SK-N-SH (cell line): ENCODE measurements at regions not wholly inside any gene's neighbourhood (a gene's known extent, or its start where the extent isn't known, plus 50 kb on each side); places are given as distances from the start of the nearest gene placed in this dataset.

ENCODE experiments used
- CTCF ChIA-PET: fragments of 300-600, 350-600 bp; formaldehyde crosslinking; extraction: SDS; loops from one replicate; lab custom pipeline; 2021; lab: Yijun Ruan, JAX
- POLR2A ChIA-PET: fragments of 350-600 bp; sonication (Branson Sonifier 250); formaldehyde crosslinking; extraction: SDS; loops from one replicate; lab custom pipeline; 2020; ENCODE audit warnings: antibody characterized with exemption, inconsistent platforms; lab: Yijun Ruan, JAX
- DNase-seq: peaks from one replicate; pipeline ENCODE4 v3.0.0; 2012
- H2AFZ ChIP-seq: fragments of 200-600 bp; sonication (generic); 2 replicates; pipeline ENCODE4 v1.8.1; 2016; ENCODE audit warnings: antibody characterized with exemption, mild to moderate bottlenecking, low read depth
- H3F3A ChIP-seq: fragments of 200-600 bp; sonication (generic); replicated peaks from 2 replicates; pipeline ENCODE3; 2016; ENCODE audit warnings: antibody characterized with exemption, mild to moderate bottlenecking; ENCODE audit not compliant: insufficient read depth
- H3K27ac ChIP-seq, 2 experiments: fragments of 200-500 bp in 1 of 2; fragments of 200-600 bp in 1 of 2; sonication (Bioruptor generic) in 1 of 2; sonication (generic), shearing (Covaris generic) in 1 of 2; 2 replicates each; pipeline versions ENCODE4 v1.5.1 to v1.6.1; 2014 to 2016; ENCODE audit warnings: low read depth in 2 of 2, inconsistent platforms in 1 of 2, low read length in 1 of 2, mild to moderate bottlenecking in 1 of 2, mixed read lengths in 1 of 2
- H3K27me3 ChIP-seq: fragments of 200-600 bp; sonication (generic), shearing (Covaris generic); 2 replicates; pipeline ENCODE4 v1.6.1; 2016; ENCODE audit warnings: mixed run types; ENCODE audit not compliant: insufficient read depth
- H3K36me3 ChIP-seq, 2 experiments: fragments of 200-500 bp in 1 of 2; fragments of 200-600 bp in 1 of 2; sonication (Bioruptor generic) in 1 of 2; sonication (generic) in 1 of 2; replicated peaks in 1 of 2; 2 replicates each; pipeline versions ENCODE3 to v1.5.1; 2014 to 2016; ENCODE audit warnings: low read length in 1 of 2, mild to moderate bottlenecking in 1 of 2; ENCODE audit not compliant: insufficient read depth in 2 of 2, control insufficient read depth in 1 of 2
- H3K4me1 ChIP-seq, 2 experiments: fragments of 200-500 bp in 1 of 2; fragments of 200-600 bp in 1 of 2; sonication (Bioruptor generic) in 1 of 2; sonication (generic), shearing (Covaris generic) in 1 of 2; 2 replicates each; pipeline versions ENCODE4 v1.5.1 to v1.6.1; 2014 to 2016; ENCODE audit warnings: low read depth in 1 of 2, low read length in 1 of 2, mixed run types in 1 of 2; ENCODE audit not compliant: insufficient read depth in 2 of 2, control insufficient read depth in 1 of 2
- H3K4me2 ChIP-seq: fragments of 200-600 bp; sonication (generic), shearing (Covaris generic); 2 replicates; pipeline ENCODE4 v1.6.1; 2017; ENCODE audit warnings: mixed run types
- H3K4me3 ChIP-seq, 2 experiments: fragments of 200-500 bp in 1 of 2; fragments of 200-600 bp in 1 of 2; sonication (Bioruptor generic) in 1 of 2; sonication (generic), shearing (Covaris generic) in 1 of 2; 2 replicates each; pipeline versions ENCODE4 v1.5.1 to v1.8.1; 2014 to 2016; ENCODE audit warnings: low read depth in 2 of 2, inconsistent platforms in 1 of 2, low read length in 1 of 2, mild to moderate bottlenecking in 1 of 2, mixed read lengths in 1 of 2, moderate library complexity in 1 of 2
- H3K79me2 ChIP-seq: fragments of 200-600 bp; sonication (generic); 2 replicates; pipeline ENCODE4 v1.8.1; 2017; ENCODE audit warnings: mild to moderate bottlenecking; ENCODE audit not compliant: insufficient read depth
- H3K9ac ChIP-seq: fragments of 200-600 bp; sonication (generic); 2 replicates; pipeline ENCODE4 v1.6.1; 2017; ENCODE audit warnings: mixed run types
- H3K9me2 ChIP-seq: fragments of 200-600 bp; sonication (generic); 2 replicates; pipeline ENCODE4 v1.6.1; 2017; ENCODE audit warnings: mixed run types
- H3K9me3 ChIP-seq: fragments of 200-600 bp; sonication (generic); 2 replicates; pipeline ENCODE4 v1.6.1; 2017; ENCODE audit warnings: mixed run types, mild to moderate bottlenecking, moderate library complexity
- H4K20me1 ChIP-seq: fragments of 200-600 bp; sonication (generic); 2 replicates; pipeline ENCODE4 v1.6.1; 2017; ENCODE audit warnings: mild to moderate bottlenecking, mixed run types; ENCODE audit not compliant: insufficient read depth
- EP300 ChIP-seq, 2 experiments: IDR thresholded peaks; 2 replicates each; pipeline versions ENCODE4 v1.4.0 to v1.6.1; 2012; ENCODE audit warnings: borderline replicate concordance in 1 of 2, low read depth in 1 of 2, low read length in 1 of 2
- EZH2phosphoT487 ChIP-seq: fragments of 200-600 bp; sonication (generic); IDR thresholded peaks from 2 replicates; pipeline ENCODE4 v1.6.1; 2017; ENCODE audit warnings: low read depth, mixed run types, mild to moderate bottlenecking, antibody characterized with exemption, moderate library complexity, borderline replicate concordance
- GABPA ChIP-seq: IDR thresholded peaks from 2 replicates; pipeline ENCODE4 v1.4.0; 2012; ENCODE audit warnings: low read depth, mild to moderate bottlenecking
- MEF2A ChIP-seq: IDR thresholded peaks from 2 replicates; pipeline ENCODE4 v1.4.0; 2012; ENCODE audit warnings: low read depth, borderline replicate concordance
- MXI1 ChIP-seq: IDR thresholded peaks from 2 replicates; pipeline ENCODE4 v1.6.1; 2012; ENCODE audit warnings: mild to moderate bottlenecking, low read depth, low read length, improper control_type of control experiment
- NFIC ChIP-seq: IDR thresholded peaks from 2 replicates; pipeline ENCODE4 v1.4.0; 2012; ENCODE audit warnings: borderline replicate concordance
- NRF1 ChIP-seq: IDR thresholded peaks from 2 replicates; pipeline ENCODE4 v1.6.1; 2012; ENCODE audit warnings: low read depth, mild to moderate bottlenecking, low read length
- SIN3A ChIP-seq: IDR thresholded peaks from 2 replicates; pipeline ENCODE4 v1.6.1; 2012; ENCODE audit warnings: low read depth, mild to moderate bottlenecking, low read length, moderate library complexity, borderline replicate concordance
- TCF12 ChIP-seq: IDR thresholded peaks from 2 replicates; pipeline ENCODE4 v1.4.0; 2012
- TEAD4 ChIP-seq: IDR thresholded peaks from 2 replicates; pipeline ENCODE4 v1.4.0; 2012; ENCODE audit warnings: mild to moderate bottlenecking, borderline replicate concordance; ENCODE audit not compliant: insufficient read depth
- WGBS: methylation state at CpG from one replicate; pipeline ENCODE4 v1.1.6; 2017; ENCODE audit warnings: low lambda C conversion rate; 5-methylcytosine and 5-hydroxymethylcytosine counted together
- TF ChIP-seq, protein P1 (sequence below): fragments of 150-350 bp; IDR thresholded peaks from 2 replicates; pipeline ENCODE4 v1.6.1; 2016; ENCODE audit warnings: mild to moderate bottlenecking, low read depth, low read length
- TF ChIP-seq, protein P2 (sequence below): IDR thresholded peaks from 2 replicates; pipeline ENCODE4 v1.6.1; 2012; ENCODE audit warnings: mild to moderate bottlenecking, low read depth, low read length, moderate library complexity
- TF ChIP-seq, protein P3 (sequence below): IDR thresholded peaks from 2 replicates; pipeline ENCODE4 v1.4.0; 2012; ENCODE audit warnings: low read depth, borderline replicate concordance
- TF ChIP-seq, protein P4 (sequence below): IDR thresholded peaks from 2 replicates; pipeline ENCODE4; 2012

DNA sequence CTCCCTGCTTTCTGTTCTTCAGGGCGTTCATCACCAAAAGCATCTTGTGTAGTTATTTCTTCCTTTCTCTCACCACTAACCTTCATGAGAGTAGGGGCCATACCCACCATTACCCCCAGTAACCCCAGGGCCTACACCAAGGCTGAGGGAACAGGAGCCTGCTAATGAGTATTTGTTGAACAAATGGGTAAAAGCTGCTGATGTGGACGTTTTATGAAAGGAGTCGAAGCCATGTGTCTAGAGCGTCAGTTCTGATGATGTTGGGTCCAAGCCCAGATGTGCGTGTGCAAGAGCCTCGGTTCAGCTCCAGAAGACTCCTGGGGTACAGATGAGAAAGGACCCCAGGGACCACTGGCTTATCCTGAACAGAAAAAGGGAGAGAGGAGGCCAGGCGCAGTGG, 77.1 kb upstream of the TBC1D3K start:
- no peak overlapping the region for H3K9ac ChIP-seq
- H3K4me1 ChIP-seq: no peaks in the 10 kb centered on the region
- H4K20me1 ChIP-seq: no peaks in the 10 kb centered on the region
- no peaks in the 10 kb centered on the region for H3K79me2 ChIP-seq
- TF ChIP-seq MEF2A (no peak), EZH2phosphoT487 (no peak), SIN3A (no peak), GABPA (no peak), EP300 (IDR thresholded peaks at IDR 0.05; ENCODE audit: borderline replicate concordance in 1 of 2, low read depth in 1 of 2, low read length in 1 of 2) (no peak), NRF1 (no peak), TCF12 (no peak), TEAD4 (no peak), MXI1 (no peak), NFIC (no peak)
- TF ChIP-seq, protein P1, sequence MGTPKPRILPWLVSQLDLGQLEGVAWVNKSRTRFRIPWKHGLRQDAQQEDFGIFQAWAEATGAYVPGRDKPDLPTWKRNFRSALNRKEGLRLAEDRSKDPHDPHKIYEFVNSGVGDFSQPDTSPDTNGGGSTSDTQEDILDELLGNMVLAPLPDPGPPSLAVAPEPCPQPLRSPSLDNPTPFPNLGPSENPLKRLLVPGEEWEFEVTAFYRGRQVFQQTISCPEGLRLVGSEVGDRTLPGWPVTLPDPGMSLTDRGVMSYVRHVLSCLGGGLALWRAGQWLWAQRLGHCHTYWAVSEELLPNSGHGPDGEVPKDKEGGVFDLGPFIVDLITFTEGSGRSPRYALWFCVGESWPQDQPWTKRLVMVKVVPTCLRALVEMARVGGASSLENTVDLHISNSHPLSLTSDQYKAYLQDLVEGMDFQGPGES: no peak
- TF ChIP-seq, protein P2, sequence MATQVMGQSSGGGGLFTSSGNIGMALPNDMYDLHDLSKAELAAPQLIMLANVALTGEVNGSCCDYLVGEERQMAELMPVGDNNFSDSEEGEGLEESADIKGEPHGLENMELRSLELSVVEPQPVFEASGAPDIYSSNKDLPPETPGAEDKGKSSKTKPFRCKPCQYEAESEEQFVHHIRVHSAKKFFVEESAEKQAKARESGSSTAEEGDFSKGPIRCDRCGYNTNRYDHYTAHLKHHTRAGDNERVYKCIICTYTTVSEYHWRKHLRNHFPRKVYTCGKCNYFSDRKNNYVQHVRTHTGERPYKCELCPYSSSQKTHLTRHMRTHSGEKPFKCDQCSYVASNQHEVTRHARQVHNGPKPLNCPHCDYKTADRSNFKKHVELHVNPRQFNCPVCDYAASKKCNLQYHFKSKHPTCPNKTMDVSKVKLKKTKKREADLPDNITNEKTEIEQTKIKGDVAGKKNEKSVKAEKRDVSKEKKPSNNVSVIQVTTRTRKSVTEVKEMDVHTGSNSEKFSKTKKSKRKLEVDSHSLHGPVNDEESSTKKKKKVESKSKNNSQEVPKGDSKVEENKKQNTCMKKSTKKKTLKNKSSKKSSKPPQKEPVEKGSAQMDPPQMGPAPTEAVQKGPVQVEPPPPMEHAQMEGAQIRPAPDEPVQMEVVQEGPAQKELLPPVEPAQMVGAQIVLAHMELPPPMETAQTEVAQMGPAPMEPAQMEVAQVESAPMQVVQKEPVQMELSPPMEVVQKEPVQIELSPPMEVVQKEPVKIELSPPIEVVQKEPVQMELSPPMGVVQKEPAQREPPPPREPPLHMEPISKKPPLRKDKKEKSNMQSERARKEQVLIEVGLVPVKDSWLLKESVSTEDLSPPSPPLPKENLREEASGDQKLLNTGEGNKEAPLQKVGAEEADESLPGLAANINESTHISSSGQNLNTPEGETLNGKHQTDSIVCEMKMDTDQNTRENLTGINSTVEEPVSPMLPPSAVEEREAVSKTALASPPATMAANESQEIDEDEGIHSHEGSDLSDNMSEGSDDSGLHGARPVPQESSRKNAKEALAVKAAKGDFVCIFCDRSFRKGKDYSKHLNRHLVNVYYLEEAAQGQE: no peak
- TF ChIP-seq, protein P3, sequence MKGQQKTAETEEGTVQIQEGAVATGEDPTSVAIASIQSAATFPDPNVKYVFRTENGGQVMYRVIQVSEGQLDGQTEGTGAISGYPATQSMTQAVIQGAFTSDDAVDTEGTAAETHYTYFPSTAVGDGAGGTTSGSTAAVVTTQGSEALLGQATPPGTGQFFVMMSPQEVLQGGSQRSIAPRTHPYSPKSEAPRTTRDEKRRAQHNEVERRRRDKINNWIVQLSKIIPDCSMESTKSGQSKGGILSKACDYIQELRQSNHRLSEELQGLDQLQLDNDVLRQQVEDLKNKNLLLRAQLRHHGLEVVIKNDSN: no peak
- TF ChIP-seq, protein P4, sequence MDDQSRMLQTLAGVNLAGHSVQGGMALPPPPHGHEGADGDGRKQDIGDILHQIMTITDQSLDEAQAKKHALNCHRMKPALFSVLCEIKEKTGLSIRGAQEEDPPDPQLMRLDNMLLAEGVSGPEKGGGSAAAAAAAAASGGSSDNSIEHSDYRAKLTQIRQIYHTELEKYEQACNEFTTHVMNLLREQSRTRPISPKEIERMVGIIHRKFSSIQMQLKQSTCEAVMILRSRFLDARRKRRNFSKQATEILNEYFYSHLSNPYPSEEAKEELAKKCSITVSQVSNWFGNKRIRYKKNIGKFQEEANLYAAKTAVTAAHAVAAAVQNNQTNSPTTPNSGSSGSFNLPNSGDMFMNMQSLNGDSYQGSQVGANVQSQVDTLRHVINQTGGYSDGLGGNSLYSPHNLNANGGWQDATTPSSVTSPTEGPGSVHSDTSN: no peak
- H3K9me2 ChIP-seq: no peaks in the 10 kb centered on the region
- H3K27me3 ChIP-seq: no peaks in the 10 kb centered on the region; the same call in 1 of the 2 replicates
- DNase-seq: no peak
- no peaks in the 10 kb centered on the region for H3K36me3 ChIP-seq
- H2AFZ ChIP-seq: no peak overlapping the region
- H3K4me3 ChIP-seq: no peak overlapping the region
- peaks cover 4% of the 10 kb centered on the region for H3F3A ChIP-seq
- H3K4me2 ChIP-seq: no peak overlapping the region
- CTCF ChIA-PET: no interaction called here
- WGBS: 86% methylated on average over 7 of the region's 7 CpGs
- H3K27ac ChIP-seq: no peak overlapping the region
- POLR2A ChIA-PET: no interaction called here
- H3K9me3 ChIP-seq: no peaks in the 10 kb centered on the region
